ENCODE measurements at regions not wholly inside any gene's neighbourhood (a gene's known extent, or its start where the extent isn't known, plus 50 kb on each side); places are given as distances from the start of the nearest gene placed in this dataset.
"Not testable (repeated sequence)": the region's sequence is repeated elsewhere in the genome, so short reads cannot be mapped to it uniquely, and the experiment has no call there.

DNA sequence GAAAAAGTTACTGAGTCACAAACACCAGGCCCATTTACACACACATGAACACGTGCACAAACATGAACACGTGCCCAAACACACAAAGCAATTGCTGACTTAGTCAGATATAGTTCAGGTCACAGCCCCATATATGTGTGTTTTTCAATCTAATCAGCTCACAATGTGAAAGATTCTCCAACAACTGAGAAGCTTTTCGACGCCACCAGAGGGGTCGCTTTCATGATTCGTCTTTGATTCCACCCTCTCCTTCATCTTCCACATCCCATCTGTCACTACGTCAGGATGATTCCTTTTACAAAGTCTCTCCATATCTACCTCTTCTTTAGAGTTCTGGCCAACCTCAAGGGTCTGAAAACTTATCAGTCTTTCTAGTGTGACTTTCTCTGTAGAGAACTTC lies 188.7 kb upstream of the LRRC61 start:
- not testable (repeated sequence) for H4K91ac ChIP-seq (ENCODE audit: insufficient read length, low read depth, low read length); H3K23ac ChIP-seq (ENCODE audit: insufficient read length, low read depth, low read length); H3K18ac ChIP-seq (ENCODE audit: insufficient read length, low read depth, low read length); H3T11ph ChIP-seq (ENCODE audit: low read length); H3K14ac ChIP-seq (ENCODE audit: insufficient read depth, low read length); H3K27ac ChIP-seq (ENCODE audit: insufficient read length, low read depth, low read length); H2BK120ac ChIP-seq (ENCODE audit: low read depth, low read length, poor library complexity, severe bottlenecking); DNase-seq; H2AK5ac ChIP-seq (ENCODE audit: insufficient read length, low read length); H3K27me3 ChIP-seq (ENCODE audit: insufficient read depth, low read length); H3K27ac Mint-ChIP-seq; H3K23me2 ChIP-seq (ENCODE audit: insufficient read length, low read depth, low read length, poor library complexity, severe bottlenecking); H4K20me1 ChIP-seq (ENCODE audit: control insufficient read depth, insufficient read depth, insufficient read length); H3K4me1 ChIP-seq (ENCODE audit: insufficient read depth, low read length); H3K56ac ChIP-seq (ENCODE audit: insufficient read length, low read depth, low read length); H2BK20ac ChIP-seq (ENCODE audit: low read depth, low read length, poor library complexity, severe bottlenecking); H3K4me2 ChIP-seq (ENCODE audit: insufficient read depth, insufficient read length, low read length); H2BK5ac ChIP-seq (ENCODE audit: insufficient read length, low read length); H3K79me1 ChIP-seq (ENCODE audit: insufficient read depth, low read depth, low read length, poor library complexity, severe bottlenecking); H2BK15ac ChIP-seq (ENCODE audit: low read depth, low read length); H4K8ac ChIP-seq (replicated peaks; ENCODE audit: insufficient read length, low read depth, low read length); H2BK12ac ChIP-seq (ENCODE audit: insufficient read length, low read depth, low read length); H3K4me1 Mint-ChIP-seq; H2AFZ ChIP-seq (ENCODE audit: low read length); H3K9me3 ChIP-seq (ENCODE audit: control insufficient read depth, low read depth, low read length); H3K36me3 Mint-ChIP-seq (ENCODE audit: insufficient read depth in 1 of 3, low read depth in 3 of 3); H3K9me3 Mint-ChIP-seq; H3K9ac ChIP-seq (ENCODE audit: extremely low read depth, insufficient read length, low read length); H4K5ac ChIP-seq (ENCODE audit: insufficient read length, low read depth, low read length); H3K4ac ChIP-seq (ENCODE audit: low read depth, low read length); H3K4me3 Mint-ChIP-seq; H3K79me2 ChIP-seq (ENCODE audit: insufficient read depth, low read length)
- H3K27me3 Mint-ChIP-seq (ENCODE audit: low read depth), result peaks cover 32% of the 10 kb centered on the region
- WGBS (ENCODE audit: extremely low coverage, insufficient read length, low lambda C conversion rate), result no CpG with 5 or more reads among the region's 7 CpGs

DNA sequence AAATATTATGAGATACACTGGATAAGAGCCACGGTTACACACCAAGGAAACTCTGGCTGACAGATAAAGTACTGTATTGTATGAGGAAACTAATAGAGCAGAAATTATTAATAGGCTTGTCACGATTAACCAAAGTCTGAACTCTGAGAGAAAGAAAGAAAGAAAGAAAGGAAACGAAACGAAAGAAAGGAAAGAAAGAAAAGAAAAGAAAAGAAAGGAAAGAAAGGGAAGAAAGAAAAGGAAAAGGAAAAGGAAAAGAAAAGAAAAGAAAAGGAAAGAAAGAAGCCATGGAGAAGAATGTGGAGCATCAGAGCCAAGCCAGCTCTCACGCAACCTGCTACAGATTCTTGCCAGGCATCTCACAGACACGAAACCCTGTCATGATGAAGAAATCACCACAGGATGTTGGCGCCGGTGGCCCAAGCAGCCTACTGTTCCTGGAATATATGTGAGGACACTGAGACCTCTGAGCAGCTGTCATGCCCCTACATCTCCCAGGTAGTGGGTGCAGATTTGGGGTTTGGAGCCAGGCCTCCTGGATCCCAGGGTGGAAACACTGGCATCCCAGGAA lies 187.4 kb upstream of the LRRC61 start:
- not testable (repeated sequence) for DNase-seq; H3K4me1 Mint-ChIP-seq; H4K8ac ChIP-seq (replicated peaks; ENCODE audit: insufficient read length, low read depth, low read length); H3K9ac ChIP-seq (ENCODE audit: extremely low read depth, insufficient read length, low read length); H4K20me1 ChIP-seq (ENCODE audit: control insufficient read depth, insufficient read depth, insufficient read length); H3K9me3 Mint-ChIP-seq; H3K9me3 ChIP-seq (ENCODE audit: control insufficient read depth, low read depth, low read length); H3T11ph ChIP-seq (ENCODE audit: low read length); H3K27ac ChIP-seq (ENCODE audit: insufficient read length, low read depth, low read length); H3K27ac Mint-ChIP-seq; H4K5ac ChIP-seq (ENCODE audit: insufficient read length, low read depth, low read length); H3K23ac ChIP-seq (ENCODE audit: insufficient read length, low read depth, low read length); H3K4me3 Mint-ChIP-seq; H2BK5ac ChIP-seq (ENCODE audit: insufficient read length, low read length); H3K4me1 ChIP-seq (ENCODE audit: insufficient read depth, low read length); H3K79me1 ChIP-seq (ENCODE audit: insufficient read depth, low read depth, low read length, poor library complexity, severe bottlenecking); H2BK15ac ChIP-seq (ENCODE audit: low read depth, low read length); H2AFZ ChIP-seq (ENCODE audit: low read length); H2BK120ac ChIP-seq (ENCODE audit: low read depth, low read length, poor library complexity, severe bottlenecking); H3K36me3 Mint-ChIP-seq (ENCODE audit: insufficient read depth in 1 of 3, low read depth in 3 of 3); H3K79me2 ChIP-seq (ENCODE audit: insufficient read depth, low read length); H3K14ac ChIP-seq (ENCODE audit: insufficient read depth, low read length); H3K56ac ChIP-seq (ENCODE audit: insufficient read length, low read depth, low read length); H3K4me2 ChIP-seq (ENCODE audit: insufficient read depth, insufficient read length, low read length); H2BK20ac ChIP-seq (ENCODE audit: low read depth, low read length, poor library complexity, severe bottlenecking); H2BK12ac ChIP-seq (ENCODE audit: insufficient read length, low read depth, low read length); H3K18ac ChIP-seq (ENCODE audit: insufficient read length, low read depth, low read length); H4K91ac ChIP-seq (ENCODE audit: insufficient read length, low read depth, low read length); H2AK5ac ChIP-seq (ENCODE audit: insufficient read length, low read length); H3K4ac ChIP-seq (ENCODE audit: low read depth, low read length); H3K23me2 ChIP-seq (ENCODE audit: insufficient read length, low read depth, low read length, poor library complexity, severe bottlenecking); H3K27me3 ChIP-seq (ENCODE audit: insufficient read depth, low read length)
- H3K27me3 Mint-ChIP-seq (ENCODE audit: low read depth), result peaks cover 26% of the 10 kb centered on the region
- no CpG with 5 or more reads among the region's 8 CpGs for WGBS (ENCODE audit: extremely low coverage, insufficient read length, low lambda C conversion rate)
